ENCODE measurements at regions not wholly inside any gene's neighbourhood (a gene's known extent, or its start where the extent isn't known, plus 50 kb on each side); places are given as distances from the start of the nearest gene placed in this dataset.
A peak's percentile ranks its signal among the peaks of the same experiment; 100 is the strongest.

DNA sequence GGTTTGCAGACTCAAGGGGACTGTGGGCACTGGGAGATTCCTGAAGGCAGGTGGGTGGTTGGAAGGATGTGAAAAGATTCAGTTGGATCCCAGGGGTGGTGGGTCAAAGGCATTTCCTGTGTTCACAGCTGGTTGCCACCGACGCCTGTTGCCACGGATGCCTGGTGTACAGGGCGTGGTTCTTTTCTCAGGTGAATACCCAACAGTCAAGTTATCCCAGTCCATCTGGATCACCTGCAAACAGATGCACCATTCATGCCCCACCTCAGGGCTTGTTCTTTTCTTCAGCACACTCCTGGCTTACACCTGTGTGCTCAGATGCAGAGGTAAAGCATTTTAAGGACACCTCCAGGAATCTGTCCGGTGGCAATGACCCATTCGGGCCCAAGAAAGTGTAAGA is 55.8 kb upstream of the SHOX start:
- Histone ChIP-seq H3K27me3 (replicated peaks in 1 of 4; ENCODE audit: control insufficient read depth in 3 of 4, extremely low read depth in 1 of 4, insufficient read depth in 3 of 4, low read length in 3 of 4) (no peaks in the 10 kb centered on the region; a peak in 2 of 7 replicates), H3K36me3 (ENCODE audit: control insufficient read depth in 2 of 4, insufficient read depth in 4 of 4, low read length in 3 of 4) (no peaks in the 10 kb centered on the region), H4K20me1 (replicated peaks in 1 of 2; ENCODE audit: control insufficient read depth in 1 of 2, insufficient read depth in 2 of 2, low read length in 2 of 2) (no peaks in the 10 kb centered on the region), H2AK5ac (ENCODE audit: low read depth, low read length) (no peak overlapping the region), H3K18ac (ENCODE audit: extremely low read depth, low read length) (no peak overlapping the region), H3K4me2 (ENCODE audit: insufficient read depth in 1 of 2, low read depth in 2 of 2, low read length in 2 of 2) (no peak overlapping the region), H3K27ac (ENCODE audit: low read depth, low read length) (no peak overlapping the region), H3K79me2 (ENCODE audit: control insufficient read depth in 1 of 2, insufficient read depth in 2 of 2, low read length in 2 of 2) (no peaks in the 10 kb centered on the region), H2BK5ac (ENCODE audit: low read depth, low read length) (no peak overlapping the region), H4K8ac (ENCODE audit: extremely low read depth, insufficient read depth, low read length) (no peak overlapping the region), H3K79me1 (ENCODE audit: low read depth, low read length) (no peaks in the 10 kb centered on the region), H3K23ac (ENCODE audit: insufficient read length) (no peak overlapping the region), H3K4me1 (replicated peaks in 1 of 4; ENCODE audit: control insufficient read depth in 3 of 4, insufficient read depth in 4 of 4, low read length in 3 of 4) (no peaks in the 10 kb centered on the region), H4K91ac (replicated peaks; ENCODE audit: insufficient read length, low read length) (no peak overlapping the region), H3K23me2 (ENCODE audit: low read depth, low read length) (peaks cover 2% of the 10 kb centered on the region; the same call in 1 of the 2 replicates), H3K4me3 (ENCODE audit: extremely low read depth in 1 of 4, insufficient read depth in 2 of 4, low read depth in 3 of 4, low read length in 4 of 4) (no peak overlapping the region), H2BK20ac (ENCODE audit: low read length) (no peak overlapping the region), H3K56ac (replicated peaks; ENCODE audit: insufficient read length, low read depth, low read length) (no peak overlapping the region), H3K9ac (replicated peaks in 1 of 4; ENCODE audit: extremely low read depth in 1 of 4, low read depth in 3 of 4, low read length in 3 of 4) (no peak overlapping the region), H4K5ac (ENCODE audit: insufficient read length, low read depth, low read length) (no peak overlapping the region), H3K9me3 (ENCODE audit: insufficient read depth in 2 of 2, low read depth in 1 of 2, low read length in 1 of 2) (no peaks in the 10 kb centered on the region), H2BK15ac (ENCODE audit: low read length) (no peak overlapping the region), H2BK12ac (ENCODE audit: low read depth, low read length) (no peak overlapping the region), H3K14ac (ENCODE audit: insufficient read length) (no peak overlapping the region), H2AFZ (ENCODE audit: low read length) (no peak overlapping the region), H2BK120ac (replicated peaks; ENCODE audit: low read depth, low read length) (no peak overlapping the region), H3K4ac (replicated peaks; ENCODE audit: insufficient read length, low read depth, low read length) (no peak overlapping the region)
- DNase-seq (ENCODE audit: low read depth in 1 of 2, low spot score in 2 of 2) (peak in 1 of 2 experiments; percentile 45), FAIRE-seq (no peak)
- ChIA-PET POLR2A (ENCODE audit: partially characterized antibody) (no interaction called here), CTCF (ENCODE audit: partially characterized antibody) (no interaction called here)
- TF ChIP-seq CHD1 (IDR thresholded peaks at IDR 0.05; ENCODE audit: low read depth, low read length) (no peak), RBBP5 (IDR thresholded peaks at IDR 0.05; ENCODE audit: borderline replicate concordance, low read depth, low read length) (no peak), CEBPB (IDR thresholded peaks at IDR 0.05; ENCODE audit: low read depth, low read length) (no peak), BCL11A (IDR thresholded peaks at IDR 0.05; ENCODE audit: low read depth in 2 of 2, low read length in 2 of 2) (no peak), JUN (IDR thresholded peaks at IDR 0.05; ENCODE audit: low read depth, low read length) (no peak), SRF (IDR thresholded peaks at IDR 0.05; ENCODE audit: low read depth, low read length) (no peak)
- 80% methylated on average over 6 of the region's 6 CpGs; no CpG with 5 or more reads in 1 of the 2 experiments for WGBS, 2 experiments (ENCODE audit: extremely low coverage in 1 of 2, insufficient coverage in 1 of 2, insufficient read length in 1 of 2, insufficient replicate concordance in 2 of 2, low coverage in 1 of 2, low lambda C conversion rate in 2 of 2, missing lambda C conversion rate in 1 of 2)
